Epithelial cell of esophagus (primary cell): ENCODE measurements at regions not wholly inside any gene's neighbourhood (a gene's known extent, or its start where the extent isn't known, plus 50 kb on each side); places are given as distances from the start of the nearest gene placed in this dataset.
A peak's percentile ranks its signal among the peaks of the same experiment; 100 is the strongest.

Experiments
- DNase-seq: peaks from one replicate; pipeline ENCODE4 v3.0.0; 2010; ENCODE audit warnings: low read depth
- H3K4me3 ChIP-seq: 2 replicates; pipeline ENCODE4 v1.5.1; 2011; ENCODE audit warnings: mild to moderate bottlenecking, low read length, control low read depth
- CTCF ChIP-seq: IDR thresholded peaks from 2 replicates; pipeline ENCODE4 v1.5.1; 2011; ENCODE audit warnings: low read depth, mild to moderate bottlenecking, low read length, control low read depth, inconsistent platforms; ENCODE audit not compliant: insufficient read depth; ENCODE audit errors: missing control alignments

DNA sequence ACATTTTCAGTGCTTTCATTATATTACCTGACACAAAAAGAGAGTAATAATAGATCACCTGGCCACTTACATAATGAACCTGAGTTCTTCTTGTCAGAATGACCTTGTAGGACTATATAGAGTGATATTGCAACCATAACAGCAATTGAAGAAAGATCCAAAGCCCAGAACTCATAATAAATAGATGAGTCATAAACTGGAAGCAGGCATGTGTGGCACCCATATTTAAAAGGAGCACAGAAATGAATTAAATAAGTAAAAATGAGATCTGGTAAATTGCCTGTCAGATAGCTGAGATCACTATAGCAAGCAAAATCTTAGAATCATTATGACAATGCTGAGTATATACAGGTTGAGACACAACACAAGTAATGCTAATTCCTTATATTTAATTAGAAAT, 331.8 kb downstream of the AASDHPPT start:
- no peak for DNase-seq
- TF ChIP-seq CTCF, result no peak
- H3K4me3 ChIP-seq, result no peak overlapping the region

- no peak for TF ChIP-seq CTCF
- no peak for DNase-seq
Measured at GRCh38 chr11:106409671-106410070, 332.2 kb downstream of the AASDHPPT start.

GRCh38 chr11:106410902-106411301, 333.4 kb downstream of the AASDHPPT start:
- TF ChIP-seq CTCF, result no peak
- DNase-seq, result no peak
- no peak overlapping the region for H3K4me3 ChIP-seq

More at GRCh38 chr11:106409671-106410070, 332.2 kb downstream of the AASDHPPT start:
- H3K4me3 ChIP-seq, result no peak overlapping the region

DNA sequence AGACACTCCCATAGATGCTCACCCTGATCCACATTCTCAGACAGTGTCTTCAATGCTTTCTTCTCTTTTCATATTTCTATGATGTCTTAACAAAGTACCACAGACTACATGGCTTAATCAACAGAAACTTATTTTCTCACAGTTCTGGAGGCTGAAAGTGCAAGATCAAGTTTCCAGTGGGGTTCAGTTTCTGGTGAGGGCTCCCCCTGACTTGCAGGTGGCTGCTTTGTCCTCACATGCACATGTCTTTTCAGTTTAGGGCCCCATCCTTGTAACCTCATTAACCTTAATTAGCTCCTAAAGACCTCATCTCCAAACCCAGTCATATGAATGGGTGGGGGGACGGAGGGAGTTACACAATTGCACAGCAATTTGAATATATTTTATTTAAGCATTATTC, 335.8 kb downstream of the AASDHPPT start:
- H3K4me3 ChIP-seq, result no peak overlapping the region
- no peak for TF ChIP-seq CTCF
- DNase-seq, result no peak

DNA sequence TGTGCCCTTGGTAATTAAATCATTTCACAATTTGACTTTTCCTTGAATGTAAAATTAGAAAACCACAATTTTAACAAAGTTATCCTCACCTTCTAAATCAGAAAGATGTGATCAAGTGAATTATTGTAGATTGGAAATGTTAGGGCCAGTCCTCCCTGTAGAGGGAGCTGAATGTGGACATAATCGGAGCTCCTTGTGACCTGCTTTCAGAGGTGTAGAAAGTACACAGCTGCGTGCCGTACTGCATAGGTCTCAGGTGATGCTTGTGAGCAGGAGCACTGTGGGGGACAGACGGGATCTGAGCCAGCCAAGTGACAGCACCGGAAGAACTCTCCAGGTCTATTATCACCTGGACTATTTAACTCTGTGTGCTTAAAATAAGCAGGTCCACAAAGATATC, 338.0 kb downstream of the AASDHPPT start:
- peak; percentile 35 for TF ChIP-seq CTCF
- DNase-seq, result peak; percentile 25
- no peak overlapping the region for H3K4me3 ChIP-seq

DNA sequence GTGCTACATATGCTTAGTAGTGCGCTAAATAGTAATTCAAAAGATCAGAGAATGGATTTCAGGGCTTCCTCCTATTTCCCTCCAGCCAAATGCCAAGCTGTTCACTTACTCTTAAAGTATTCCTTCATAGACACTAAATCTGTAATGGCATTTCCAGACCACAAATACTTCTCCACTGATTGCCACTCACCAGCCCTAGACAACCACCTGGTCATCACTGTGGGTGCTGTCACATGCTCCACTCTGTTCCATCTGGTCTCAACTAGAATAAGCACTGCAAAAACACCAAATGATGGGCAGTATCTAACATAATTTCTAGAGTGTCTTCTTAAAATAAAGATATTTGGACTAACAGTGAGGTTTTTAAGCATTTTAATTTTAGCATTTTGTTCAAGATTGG, 341.3 kb downstream of the AASDHPPT start:
- no peak overlapping the region for H3K4me3 ChIP-seq
- DNase-seq, result no peak
- TF ChIP-seq CTCF, result no peak

GRCh38 chr11:106420048-106420665, 342.7 kb downstream of the AASDHPPT start:
- no peak for TF ChIP-seq CTCF
- no peak overlapping the region for H3K4me3 ChIP-seq
- no peak for DNase-seq
